ENCODE measurements at regions not wholly inside any gene's neighbourhood (a gene's known extent, or its start where the extent isn't known, plus 50 kb on each side); places are given as distances from the start of the nearest gene placed in this dataset.
A peak's percentile ranks its signal among the peaks of the same experiment; 100 is the strongest.
"Not testable (repeated sequence)": the region's sequence is repeated elsewhere in the genome, so short reads cannot be mapped to it uniquely, and the experiment has no call there.

- not testable (repeated sequence) for H3K9me3 ChIP-seq (replicated peaks; ENCODE audit: control insufficient read depth, low read depth, low read length); H3K36me3 ChIP-seq (ENCODE audit: control insufficient read depth, insufficient read depth, low read length); H3K4me3 ChIP-seq (ENCODE audit: low read length); DNase-seq; H3K27ac ChIP-seq (ENCODE audit: low read length); H3K27me3 ChIP-seq (ENCODE audit: control insufficient read depth, insufficient read depth, low read length)
- peaks cover 25% of the 10 kb centered on the region for H3K4me1 ChIP-seq (ENCODE audit: control insufficient read depth, insufficient read depth, low read length)
- no CpG with 5 or more reads among the region's 2 CpGs for WGBS (ENCODE audit: insufficient coverage)
Observed at GRCh38 chr2:55124682-55125081, 74.4 kb upstream of the RTN4 start.

- Histone ChIP-seq H3K36me3 (ENCODE audit: control insufficient read depth, insufficient read depth, low read length) (no peaks in the 10 kb centered on the region), H3K4me3 (ENCODE audit: low read length) (no peak overlapping the region), H3K9me3 (replicated peaks; ENCODE audit: control insufficient read depth, low read depth, low read length) (no peaks in the 10 kb centered on the region), H3K27ac (ENCODE audit: low read length) (no peak overlapping the region), H3K4me1 (ENCODE audit: control insufficient read depth, insufficient read depth, low read length) (peaks cover 33% of the 10 kb centered on the region), H3K27me3 (ENCODE audit: control insufficient read depth, insufficient read depth, low read length) (no peaks in the 10 kb centered on the region)
- no CpG with 5 or more reads among the region's 2 CpGs for WGBS (ENCODE audit: insufficient coverage)
- no peak for DNase-seq
Observed at GRCh38 chr2:55123851-55124269, 73.6 kb upstream of the RTN4 start.

- Histone ChIP-seq H3K27ac (ENCODE audit: low read length) (peak overlapping the region; percentile 97), H3K36me3 (ENCODE audit: control insufficient read depth, insufficient read depth, low read length) (no peaks in the 10 kb centered on the region), H3K27me3 (ENCODE audit: control insufficient read depth, insufficient read depth, low read length) (no peaks in the 10 kb centered on the region), H3K9me3 (replicated peaks; ENCODE audit: control insufficient read depth, low read depth, low read length) (no peaks in the 10 kb centered on the region), H3K4me1 (ENCODE audit: control insufficient read depth, insufficient read depth, low read length) (peaks cover 38% of the 10 kb centered on the region), H3K4me3 (ENCODE audit: low read length) (no peak overlapping the region)
- DNase-seq, result peak; percentile 91
- 14% methylated on average over 6 of the region's 8 CpGs for WGBS (ENCODE audit: insufficient coverage)
Observed at GRCh38 chr2:55120634-55121359, 70.5 kb upstream of the RTN4 start.

GRCh38 chr2:55119711-55120487, 69.6 kb upstream of the RTN4 start:
- WGBS (ENCODE audit: insufficient coverage), result 85% methylated on average over 4 of the region's 10 CpGs
- Histone ChIP-seq H3K9me3 (replicated peaks; ENCODE audit: control insufficient read depth, low read depth, low read length) (no peaks in the 10 kb centered on the region), H3K4me1 (ENCODE audit: control insufficient read depth, insufficient read depth, low read length) (peaks cover 41% of the 10 kb centered on the region), H3K4me3 (ENCODE audit: low read length) (peak overlapping the region; percentile 11), H3K27ac (ENCODE audit: low read length) (peak overlapping the region; percentile 97), H3K27me3 (ENCODE audit: control insufficient read depth, insufficient read depth, low read length) (no peaks in the 10 kb centered on the region), H3K36me3 (ENCODE audit: control insufficient read depth, insufficient read depth, low read length) (no peaks in the 10 kb centered on the region)
- DNase-seq, result peak; percentile 82

- no peaks in the 10 kb centered on the region for H3K27me3 ChIP-seq (ENCODE audit: control insufficient read depth, insufficient read depth, low read length)
- peaks cover 45% of the 10 kb centered on the region for H3K4me1 ChIP-seq (ENCODE audit: control insufficient read depth, insufficient read depth, low read length)
- H3K9me3 ChIP-seq (replicated peaks; ENCODE audit: control insufficient read depth, low read depth, low read length), result no peaks in the 10 kb centered on the region
- H3K27ac ChIP-seq (ENCODE audit: low read length), result peak overlapping the region; percentile 97
- H3K36me3 ChIP-seq (ENCODE audit: control insufficient read depth, insufficient read depth, low read length), result no peaks in the 10 kb centered on the region
- no peak for DNase-seq
- no peak overlapping the region for H3K4me3 ChIP-seq (ENCODE audit: low read length)
- 37% methylated on average over 3 of the region's 3 CpGs for WGBS (ENCODE audit: insufficient coverage)
Observed at GRCh38 chr2:55118643-55119083, 68.4 kb upstream of the RTN4 start.

GRCh38 chr2:55116966-55117365, 66.7 kb upstream of the RTN4 start:
- Histone ChIP-seq H3K27ac (ENCODE audit: low read length) (no peak overlapping the region), H3K4me3 (ENCODE audit: low read length) (no peak overlapping the region), H3K36me3 (ENCODE audit: control insufficient read depth, insufficient read depth, low read length) (no peaks in the 10 kb centered on the region), H3K9me3 (replicated peaks; ENCODE audit: control insufficient read depth, low read depth, low read length) (no peaks in the 10 kb centered on the region), H3K4me1 (ENCODE audit: control insufficient read depth, insufficient read depth, low read length) (peaks cover 56% of the 10 kb centered on the region), H3K27me3 (ENCODE audit: control insufficient read depth, insufficient read depth, low read length) (no peaks in the 10 kb centered on the region)
- DNase-seq, result no peak
- WGBS (ENCODE audit: insufficient coverage), result 88% methylated on average over 6 of the region's 7 CpGs

GRCh38 chr2:55116598-55116964, 66.3 kb upstream of the RTN4 start:
- Histone ChIP-seq H3K4me3 (ENCODE audit: low read length) (no peak overlapping the region), H3K4me1 (ENCODE audit: control insufficient read depth, insufficient read depth, low read length) (peaks cover 60% of the 10 kb centered on the region)
- WGBS (ENCODE audit: insufficient coverage), result no CpG with 5 or more reads among the region's 1 CpG

GRCh38 chr2:55115761-55116597, 65.7 kb upstream of the RTN4 start:
- Histone ChIP-seq H3K27me3 (ENCODE audit: control insufficient read depth, insufficient read depth, low read length) (no peaks in the 10 kb centered on the region), H3K9me3 (replicated peaks; ENCODE audit: control insufficient read depth, low read depth, low read length) (no peaks in the 10 kb centered on the region), H3K4me1 (ENCODE audit: control insufficient read depth, insufficient read depth, low read length) (peaks cover 61% of the 10 kb centered on the region), H3K27ac (ENCODE audit: low read length) (no peak overlapping the region), H3K4me3 (ENCODE audit: low read length) (no peak overlapping the region), H3K36me3 (ENCODE audit: control insufficient read depth, insufficient read depth, low read length) (no peaks in the 10 kb centered on the region)
- 63% methylated on average over 1 of the region's 4 CpGs for WGBS (ENCODE audit: insufficient coverage)
- DNase-seq, result no peak

More at GRCh38 chr2:55116598-55116964, 66.3 kb upstream of the RTN4 start:
- no peaks in the 10 kb centered on the region for H3K27me3 ChIP-seq (ENCODE audit: control insufficient read depth, insufficient read depth, low read length)
- no peak for DNase-seq
- H3K9me3 ChIP-seq (replicated peaks; ENCODE audit: control insufficient read depth, low read depth, low read length), result no peaks in the 10 kb centered on the region
- no peak overlapping the region for H3K27ac ChIP-seq (ENCODE audit: low read length)
- H3K36me3 ChIP-seq (ENCODE audit: control insufficient read depth, insufficient read depth, low read length), result no peaks in the 10 kb centered on the region

GRCh38 chr2:55114597-55114996, 64.3 kb upstream of the RTN4 start:
- H3K27me3 ChIP-seq (ENCODE audit: control insufficient read depth, insufficient read depth, low read length), result no peaks in the 10 kb centered on the region
- no peak overlapping the region for H3K27ac ChIP-seq (ENCODE audit: low read length)
- no peak overlapping the region for H3K4me3 ChIP-seq (ENCODE audit: low read length)
- no peak for DNase-seq
- 100% methylated on average over 3 of the region's 5 CpGs for whole genome bisulfite sequencing (ENCODE audit: insufficient coverage)
- peaks cover 51% of the 10 kb centered on the region for H3K4me1 ChIP-seq (ENCODE audit: control insufficient read depth, insufficient read depth, low read length)
- H3K9me3 ChIP-seq (replicated peaks; ENCODE audit: control insufficient read depth, low read depth, low read length), result no peaks in the 10 kb centered on the region
- no peaks in the 10 kb centered on the region for H3K36me3 ChIP-seq (ENCODE audit: control insufficient read depth, insufficient read depth, low read length)

GRCh38 chr2:55114082-55114481, 63.8 kb upstream of the RTN4 start:
- H3K4me1 ChIP-seq (ENCODE audit: control insufficient read depth, insufficient read depth, low read length), result peaks cover 49% of the 10 kb centered on the region

More at GRCh38 chr2:55114082-55114481, 63.8 kb upstream of the RTN4 start:
- no peak overlapping the region for H3K4me3 ChIP-seq (ENCODE audit: low read length)
- no peaks in the 10 kb centered on the region for H3K9me3 ChIP-seq (replicated peaks; ENCODE audit: control insufficient read depth, low read depth, low read length)
- H3K27ac ChIP-seq (ENCODE audit: low read length), result no peak overlapping the region
- no peaks in the 10 kb centered on the region for H3K36me3 ChIP-seq (ENCODE audit: control insufficient read depth, insufficient read depth, low read length)
- DNase-seq, result no peak
- H3K27me3 ChIP-seq (ENCODE audit: control insufficient read depth, insufficient read depth, low read length), result no peaks in the 10 kb centered on the region
- 92% methylated on average over 3 of the region's 5 CpGs for WGBS (ENCODE audit: insufficient coverage)
